Esophagus muscularis mucosa (tissue), 4 donors: ENCODE measurements at regions not wholly inside any gene's neighbourhood (a gene's known extent, or its start where the extent isn't known, plus 50 kb on each side); places are given as distances from the start of the nearest gene placed in this dataset.
"Not testable (repeated sequence)": the region's sequence is repeated elsewhere in the genome, so short reads cannot be mapped to it uniquely, and the experiment has no call there.

ENCODE experiments used
- DNase-seq: peaks from one replicate; pipeline ENCODE4 v3.0.0-alpha.2; 2017; ENCODE audit errors: extremely low spot score
- H3K27ac ChIP-seq, 4 donors: fragments of 200-600 bp; sonication (generic); replicated peaks in 1 of 4; 1 replicate in 3 of 4; 2 replicates in 1 of 4; pipeline ENCODE4 v1.5.1; 2016 to 2019; ENCODE audit warnings: mild to moderate bottlenecking in 1 of 4
- H3K27me3 ChIP-seq, 4 donors: fragments of 200-600 bp; sonication (generic); one replicate each; pipeline versions ENCODE4 v1.5.1 to v1.6.0; 2016 to 2019
- H3K36me3 ChIP-seq, 4 donors: fragments of 200-600 bp; sonication (generic); one replicate each; pipeline ENCODE4 v1.5.1; 2016 to 2019
- H3K4me1 ChIP-seq, 4 donors: fragments of 200-600 bp; sonication (generic); one replicate each; pipeline ENCODE4 v1.5.1; 2016 to 2019
- H3K4me3 ChIP-seq, 4 donors: fragments of 200-600 bp; sonication (generic); 1 replicate in 2 of 4; 2 replicates in 2 of 4; pipeline ENCODE4 v1.5.1; 2016 to 2019; ENCODE audit warnings: mild to moderate bottlenecking in 4 of 4, moderate library complexity in 1 of 4
- H3K9me3 ChIP-seq, 4 donors: fragments of 200-600 bp; sonication (generic); 1 replicate in 3 of 4; 2 replicates in 1 of 4; pipeline ENCODE4 v1.5.1; 2016 to 2019
- EP300 ChIP-seq: sonication (generic); formaldehyde crosslinking; IDR thresholded peaks from one replicate; pipeline ENCODE4 v1.6.1; 2017; ENCODE audit warnings: antibody characterized with exemption
- POLR2A ChIP-seq: fragments of 450-650 bp; IDR thresholded peaks from one replicate; pipeline ENCODE4 v1.6.1; 2017; ENCODE audit warnings: antibody characterized with exemption, moderate library complexity, mild to moderate bottlenecking, low read depth
- POLR2AphosphoS5 ChIP-seq, 2 donors: sonication (generic); formaldehyde crosslinking; IDR thresholded peaks; one replicate each; pipeline ENCODE4 v1.6.1; 2017; ENCODE audit warnings: antibody characterized with exemption in 2 of 2
- WGBS: methylation state at CpG from one replicate; pipeline ENCODE4 v1.1.5; 2018; 5-methylcytosine and 5-hydroxymethylcytosine counted together
- intact Hi-C: fragments of 100-400 bp; cut with DNase I; formaldehyde crosslinking; loops from one replicate; pipeline ENCODE4 v1.15.1; 2023
- TF ChIP-seq, protein P1 (sequence below), 3 experiments: fragments of 200-600 bp in 2 of 3; fragments of 450-650 bp in 1 of 3; sonication (generic) in 2 of 3; IDR thresholded peaks; one replicate each; pipeline ENCODE4 v1.5.1; 2017 to 2019; ENCODE audit warnings: antibody characterized with exemption in 3 of 3, mild to moderate bottlenecking in 2 of 3, moderate library complexity in 1 of 3

DNA sequence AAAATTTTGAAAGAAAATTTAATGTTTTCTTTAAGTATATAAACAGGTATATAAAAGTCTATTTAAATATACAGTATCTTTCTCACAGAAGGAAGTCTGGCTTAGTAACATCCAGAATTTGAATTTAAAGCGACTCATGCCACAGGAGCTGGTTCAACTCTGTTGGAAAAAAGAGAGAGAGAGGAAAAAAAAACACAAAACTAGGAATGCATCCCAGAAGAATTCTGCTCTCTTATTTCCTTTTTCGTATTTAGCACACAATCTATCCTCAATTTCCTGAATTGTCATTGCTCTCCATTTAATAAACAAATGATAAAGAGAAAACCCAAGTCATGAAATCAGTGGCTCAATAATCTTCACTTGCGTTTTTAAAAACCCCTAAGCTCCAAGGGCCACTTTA is 107.5 kb upstream of the SCAF8 start:
- TF ChIP-seq POLR2AphosphoS5 (IDR thresholded peaks at IDR 0.05) (no peak), EP300 (no peak), POLR2A (no peak)
- TF ChIP-seq, protein P1, sequence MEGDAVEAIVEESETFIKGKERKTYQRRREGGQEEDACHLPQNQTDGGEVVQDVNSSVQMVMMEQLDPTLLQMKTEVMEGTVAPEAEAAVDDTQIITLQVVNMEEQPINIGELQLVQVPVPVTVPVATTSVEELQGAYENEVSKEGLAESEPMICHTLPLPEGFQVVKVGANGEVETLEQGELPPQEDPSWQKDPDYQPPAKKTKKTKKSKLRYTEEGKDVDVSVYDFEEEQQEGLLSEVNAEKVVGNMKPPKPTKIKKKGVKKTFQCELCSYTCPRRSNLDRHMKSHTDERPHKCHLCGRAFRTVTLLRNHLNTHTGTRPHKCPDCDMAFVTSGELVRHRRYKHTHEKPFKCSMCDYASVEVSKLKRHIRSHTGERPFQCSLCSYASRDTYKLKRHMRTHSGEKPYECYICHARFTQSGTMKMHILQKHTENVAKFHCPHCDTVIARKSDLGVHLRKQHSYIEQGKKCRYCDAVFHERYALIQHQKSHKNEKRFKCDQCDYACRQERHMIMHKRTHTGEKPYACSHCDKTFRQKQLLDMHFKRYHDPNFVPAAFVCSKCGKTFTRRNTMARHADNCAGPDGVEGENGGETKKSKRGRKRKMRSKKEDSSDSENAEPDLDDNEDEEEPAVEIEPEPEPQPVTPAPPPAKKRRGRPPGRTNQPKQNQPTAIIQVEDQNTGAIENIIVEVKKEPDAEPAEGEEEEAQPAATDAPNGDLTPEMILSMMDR (IDR thresholded peaks at IDR 0.05), result no peak
- intact Hi-C loops, result no loop called here
- no peak overlapping the region for H3K4me3 ChIP-seq
- H3K36me3 ChIP-seq, result no peaks in the 10 kb centered on the region
- H3K27me3 ChIP-seq, result no peaks in the 10 kb centered on the region
- 69% methylated on average over 3 of the region's 3 CpGs for WGBS
- H3K4me1 ChIP-seq, result peaks cover 0 to 15% (median 12%) of the 10 kb centered on the region in 4 donors
- no peak for DNase-seq
- no peaks in the 10 kb centered on the region for H3K9me3 ChIP-seq
- H3K27ac ChIP-seq, result no peak overlapping the region

DNA sequence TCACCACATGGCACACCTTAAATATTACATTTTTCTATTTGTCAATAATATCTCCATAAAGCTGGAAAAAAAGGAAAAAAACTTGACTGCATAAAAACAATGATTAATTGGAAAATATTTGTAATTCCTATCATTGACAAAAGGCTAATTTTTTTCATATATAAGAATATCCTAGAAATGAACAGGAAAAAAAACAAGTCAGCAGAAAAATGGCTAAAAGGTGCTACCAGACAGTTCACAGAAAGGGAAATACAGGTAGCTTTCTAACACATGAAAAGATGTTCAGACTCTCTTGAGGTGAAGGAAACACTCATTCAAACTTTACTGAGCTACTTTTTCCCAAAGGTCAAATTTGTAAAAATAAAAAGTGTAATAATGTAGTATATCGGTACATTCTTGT is 104.1 kb upstream of the SCAF8 start:
- Histone ChIP-seq H3K27me3 (no peaks in the 10 kb centered on the region), H3K27ac (no peak overlapping the region), H3K4me1 (no peaks in the 10 kb centered on the region), H3K36me3 (no peaks in the 10 kb centered on the region), H3K9me3 (peaks cover 0 to 10% (median 4%) of the 10 kb centered on the region in 4 donors), H3K4me3 (no peak overlapping the region)
- intact Hi-C loops, result no loop called here
- no peak for DNase-seq
- TF ChIP-seq POLR2A (no peak), EP300 (no peak), POLR2AphosphoS5 (IDR thresholded peaks at IDR 0.05) (no peak)
- TF ChIP-seq, protein P1 (IDR thresholded peaks at IDR 0.05), result no peak
- WGBS, result 98% methylated on average over 1 of the region's 1 CpG

DNA sequence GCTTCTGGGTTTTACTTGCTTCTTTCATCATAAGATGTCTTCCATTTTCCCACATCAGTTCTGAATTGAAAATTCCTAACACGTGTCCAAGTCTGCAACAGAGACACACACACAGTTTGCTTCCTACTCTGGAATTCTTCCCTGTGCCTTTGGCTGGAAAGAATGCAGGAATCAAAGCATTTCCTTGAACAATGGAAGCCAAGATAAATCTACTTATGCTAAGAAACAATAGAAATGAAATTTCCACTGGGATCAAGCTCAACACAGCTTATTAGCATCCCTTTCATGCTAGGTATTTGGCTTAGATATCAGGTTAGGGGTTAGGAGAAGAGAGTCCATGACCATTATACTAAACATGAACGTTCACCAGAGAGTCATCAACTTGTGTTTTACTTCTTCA is 101.1 kb upstream of the SCAF8 start:
- H3K27ac ChIP-seq, result no peak overlapping the region
- H3K4me1 ChIP-seq, result no peaks in the 10 kb centered on the region
- intact Hi-C loops, result no loop called here
- H3K36me3 ChIP-seq, result no peaks in the 10 kb centered on the region
- 63% methylated on average over 2 of the region's 2 CpGs for WGBS
- no peak for DNase-seq
- H3K27me3 ChIP-seq, result no peaks in the 10 kb centered on the region
- H3K4me3 ChIP-seq, result no peak overlapping the region
- TF ChIP-seq POLR2A, result no peak
- TF ChIP-seq POLR2AphosphoS5 (IDR thresholded peaks at IDR 0.05), result no peak
- TF ChIP-seq EP300, result no peak
- TF ChIP-seq, protein P1 (IDR thresholded peaks at IDR 0.05), result no peak
- H3K9me3 ChIP-seq, result peaks cover 0 to 10% (median 4%) of the 10 kb centered on the region in 4 donors

DNA sequence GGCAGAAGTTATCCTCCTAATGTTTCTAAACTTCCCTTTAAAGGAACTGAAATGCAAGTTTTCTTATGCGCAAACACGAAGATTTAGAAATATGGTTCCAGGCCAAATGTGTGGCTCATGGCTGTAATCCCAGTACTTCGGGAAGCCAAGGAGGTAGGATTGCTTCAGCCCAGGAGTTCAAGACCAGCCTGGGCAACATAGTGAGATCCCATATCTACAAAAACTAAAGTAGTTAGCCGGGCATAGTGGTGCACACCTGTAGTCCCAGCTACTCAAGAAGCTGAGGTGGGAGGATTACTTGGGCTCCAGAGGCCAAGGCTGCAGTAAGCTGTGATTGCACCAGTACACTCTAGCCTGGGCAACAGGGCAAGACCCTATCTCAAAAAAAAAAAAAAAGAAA is 95.8 kb upstream of the SCAF8 start:
- Histone ChIP-seq H3K36me3 (no peaks in the 10 kb centered on the region), H3K4me3 (no peak overlapping the region), H3K27ac (no peak overlapping the region), H3K9me3 (peaks cover 0 to 10% (median 4%) of the 10 kb centered on the region in 4 donors), H3K27me3 (no peaks in the 10 kb centered on the region), H3K4me1 (peaks cover 0 to 6% (median 0%) of the 10 kb centered on the region in 4 donors)
- no peak for TF ChIP-seq EP300
- TF ChIP-seq, protein P1 (IDR thresholded peaks at IDR 0.05), result no peak
- intact Hi-C loops, result no loop called here
- no peak for DNase-seq
- WGBS, result 93% methylated on average over 4 of the region's 4 CpGs

DNA sequence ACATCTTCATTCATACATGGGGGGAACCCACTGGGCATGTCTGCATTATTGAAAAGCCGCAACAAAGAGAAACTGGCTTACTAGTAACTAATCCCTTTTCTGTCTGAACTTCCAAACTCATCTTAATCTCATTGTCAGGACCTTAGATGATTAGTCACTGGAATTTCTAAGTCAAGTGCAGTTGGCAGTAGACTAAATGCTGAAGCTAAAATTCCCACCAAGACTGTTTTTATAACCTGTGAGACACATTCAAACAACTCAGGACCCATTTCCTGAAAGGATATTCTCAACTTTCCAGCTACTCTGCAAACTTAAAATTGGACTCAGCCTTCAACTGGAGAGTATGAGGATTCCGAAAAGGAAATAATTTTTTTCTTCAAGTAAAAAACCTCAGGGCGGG is 94.8 kb upstream of the SCAF8 start:
- no peak overlapping the region for H3K4me3 ChIP-seq
- intact Hi-C loops, result no loop called here
- H3K4me1 ChIP-seq, result peaks cover 0 to 6% (median 0%) of the 10 kb centered on the region in 4 donors
- H3K36me3 ChIP-seq, result no peaks in the 10 kb centered on the region
- no peak for DNase-seq
- H3K27me3 ChIP-seq, result no peaks in the 10 kb centered on the region
- TF ChIP-seq POLR2AphosphoS5 (IDR thresholded peaks at IDR 0.05) (no peak), POLR2A (no peak), EP300 (no peak)
- TF ChIP-seq, protein P1 (IDR thresholded peaks at IDR 0.05), result no peak
- no peak overlapping the region for H3K27ac ChIP-seq
- WGBS, result 55% methylated on average over 3 of the region's 3 CpGs
- H3K9me3 ChIP-seq, result peaks cover 0 to 5% (median 1%) of the 10 kb centered on the region in 4 donors

DNA sequence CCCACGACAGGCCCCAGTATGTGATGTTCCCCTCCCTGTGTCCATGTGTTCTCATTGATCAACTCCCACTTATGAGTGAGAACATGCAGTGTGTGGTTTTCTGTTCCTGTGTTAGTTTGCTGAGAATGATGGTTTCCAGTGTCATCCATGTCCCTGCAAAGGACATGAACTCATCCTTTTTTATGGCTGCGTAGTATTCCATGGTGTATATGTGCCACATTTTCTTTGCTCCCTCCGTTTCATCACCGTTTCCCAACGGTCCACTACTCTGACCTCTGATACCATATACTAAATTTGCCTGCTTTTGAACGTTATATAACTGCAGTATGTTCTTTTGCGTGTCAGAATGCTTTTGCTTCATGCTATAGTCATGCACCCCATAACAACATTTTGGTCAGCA is 94.0 kb upstream of the SCAF8 start:
- H3K36me3 ChIP-seq, H3K27me3 ChIP-seq, H3K4me3 ChIP-seq, intact Hi-C loops, DNase-seq, H3K4me1 ChIP-seq, H3K9me3 ChIP-seq, H3K27ac ChIP-seq: not testable (repeated sequence)
- WGBS, result 91% methylated on average over 7 of the region's 7 CpGs
